ENCODE measurements at regions not wholly inside any gene's neighbourhood (a gene's known extent, or its start where the extent isn't known, plus 50 kb on each side); places are given as distances from the start of the nearest gene placed in this dataset.

GRCh38 chr5:117719413-117719812, 1144.8 kb upstream of the SEMA6A start:
- no peak for DNase-seq (ENCODE audit: low spot score)

- DNase-seq (ENCODE audit: low spot score), result peak; percentile 0
These were observed 1139.1 kb upstream of the SEMA6A start for GRCh38 chr5:117713585-117714198.

- DNase-seq (ENCODE audit: low spot score), result no peak
These were observed 1126.4 kb upstream of the SEMA6A start for GRCh38 chr5:117701062-117701461.

GRCh38 chr5:117692606-117693005, 1118.0 kb upstream of the SEMA6A start:
- no peak for DNase-seq (ENCODE audit: low spot score)

GRCh38 chr5:117691081-117691870, 1116.7 kb upstream of the SEMA6A start:
- DNase-seq (ENCODE audit: low spot score), result no peak

GRCh38 chr5:117690612-117691011, 1116.0 kb upstream of the SEMA6A start:
- DNase-seq (ENCODE audit: low spot score), result no peak

GRCh38 chr5:117686926-117687325, 1112.3 kb upstream of the SEMA6A start:
- DNase-seq (ENCODE audit: low spot score), result no peak

- DNase-seq (ENCODE audit: low spot score), result no peak
These were observed 1107.8 kb upstream of the SEMA6A start for GRCh38 chr5:117682416-117682815.

GRCh38 chr5:117681431-117682254, 1107.0 kb upstream of the SEMA6A start:
- no peak for DNase-seq (ENCODE audit: low spot score)

GRCh38 chr5:117680426-117680825, 1105.8 kb upstream of the SEMA6A start:
- no peak for DNase-seq (ENCODE audit: low spot score)

GRCh38 chr5:117679046-117679445, 1104.4 kb upstream of the SEMA6A start:
- DNase-seq (ENCODE audit: low spot score), result no peak

GRCh38 chr5:117675646-117676045, 1101.0 kb upstream of the SEMA6A start:
- DNase-seq (ENCODE audit: low spot score), result no peak

- no peak for DNase-seq (ENCODE audit: low spot score)
These were observed 1096.9 kb upstream of the SEMA6A start for GRCh38 chr5:117671551-117671950.

GRCh38 chr5:117667105-117667504, 1092.5 kb upstream of the SEMA6A start:
- no peak for DNase-seq (ENCODE audit: low spot score)

GRCh38 chr5:117665121-117665520, 1090.5 kb upstream of the SEMA6A start:
- DNase-seq (ENCODE audit: low spot score), result no peak

GRCh38 chr5:117662361-117662760, 1087.7 kb upstream of the SEMA6A start:
- DNase-seq (ENCODE audit: low spot score), result no peak

GRCh38 chr5:117657541-117657940, 1082.9 kb upstream of the SEMA6A start:
- no peak for DNase-seq (ENCODE audit: low spot score)

- DNase-seq (ENCODE audit: low spot score), result no peak
These were observed 1078.3 kb upstream of the SEMA6A start for GRCh38 chr5:117652958-117653280.

- no peak for DNase-seq (ENCODE audit: low spot score)
These were observed 1077.7 kb upstream of the SEMA6A start for GRCh38 chr5:117652036-117652957.

- DNase-seq (ENCODE audit: low spot score), result no peak
These were observed 1075.2 kb upstream of the SEMA6A start for GRCh38 chr5:117649821-117650220.

GRCh38 chr5:117645400-117645799, 1070.8 kb upstream of the SEMA6A start:
- no peak for DNase-seq (ENCODE audit: low spot score)

- DNase-seq (ENCODE audit: low spot score), result no peak
These were observed 1064.0 kb upstream of the SEMA6A start for GRCh38 chr5:117638581-117638980.
